ENCODE measurements at regions not wholly inside any gene's neighbourhood (a gene's known extent, or its start where the extent isn't known, plus 50 kb on each side); places are given as distances from the start of the nearest gene placed in this dataset.

DNA sequence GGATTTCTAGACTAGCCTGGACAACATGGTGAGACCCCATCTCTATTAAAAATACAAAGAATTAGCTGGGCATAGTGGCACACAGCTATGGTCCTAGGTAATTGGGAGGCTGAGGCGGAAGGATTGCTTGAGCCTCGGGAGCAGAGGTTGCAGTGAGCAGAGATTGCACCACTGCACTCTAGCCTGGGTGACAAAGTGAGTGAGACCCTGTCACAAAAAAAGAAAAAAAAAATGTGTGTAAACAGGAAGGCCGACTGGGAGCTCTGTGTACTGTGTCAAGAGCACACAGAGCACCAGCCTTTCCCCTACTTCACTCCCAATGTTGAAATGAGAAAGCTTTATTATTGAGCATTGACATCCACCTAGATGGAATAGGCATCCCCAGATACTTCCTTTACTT lies 681.7 kb upstream of the FSHR start:
- H3K27ac ChIP-seq, result no peak overlapping the region
- CTCF ChIA-PET, result no interaction called here
- POLR2A ChIA-PET (ENCODE audit: low non-redundant PET), result no interaction called here
- no peak for DNase-seq (ENCODE audit: low spot score)
- TF ChIP-seq, protein P1, sequence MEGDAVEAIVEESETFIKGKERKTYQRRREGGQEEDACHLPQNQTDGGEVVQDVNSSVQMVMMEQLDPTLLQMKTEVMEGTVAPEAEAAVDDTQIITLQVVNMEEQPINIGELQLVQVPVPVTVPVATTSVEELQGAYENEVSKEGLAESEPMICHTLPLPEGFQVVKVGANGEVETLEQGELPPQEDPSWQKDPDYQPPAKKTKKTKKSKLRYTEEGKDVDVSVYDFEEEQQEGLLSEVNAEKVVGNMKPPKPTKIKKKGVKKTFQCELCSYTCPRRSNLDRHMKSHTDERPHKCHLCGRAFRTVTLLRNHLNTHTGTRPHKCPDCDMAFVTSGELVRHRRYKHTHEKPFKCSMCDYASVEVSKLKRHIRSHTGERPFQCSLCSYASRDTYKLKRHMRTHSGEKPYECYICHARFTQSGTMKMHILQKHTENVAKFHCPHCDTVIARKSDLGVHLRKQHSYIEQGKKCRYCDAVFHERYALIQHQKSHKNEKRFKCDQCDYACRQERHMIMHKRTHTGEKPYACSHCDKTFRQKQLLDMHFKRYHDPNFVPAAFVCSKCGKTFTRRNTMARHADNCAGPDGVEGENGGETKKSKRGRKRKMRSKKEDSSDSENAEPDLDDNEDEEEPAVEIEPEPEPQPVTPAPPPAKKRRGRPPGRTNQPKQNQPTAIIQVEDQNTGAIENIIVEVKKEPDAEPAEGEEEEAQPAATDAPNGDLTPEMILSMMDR (conservative IDR thresholded peaks at IDR 0.05; ENCODE audit: low read depth), result no peak

- ChIA-PET CTCF (interaction anchor here (0.6 kb wide), 1 partner anchor 1643 kb away, joined by 3 read pairs; no protein-coding TSS in a partner anchor), POLR2A (ENCODE audit: low non-redundant PET) (no interaction called here)
- no peak for DNase-seq (ENCODE audit: low spot score)
Measured at GRCh38 chr2:49834433-49834832, 680.1 kb upstream of the FSHR start.

DNA sequence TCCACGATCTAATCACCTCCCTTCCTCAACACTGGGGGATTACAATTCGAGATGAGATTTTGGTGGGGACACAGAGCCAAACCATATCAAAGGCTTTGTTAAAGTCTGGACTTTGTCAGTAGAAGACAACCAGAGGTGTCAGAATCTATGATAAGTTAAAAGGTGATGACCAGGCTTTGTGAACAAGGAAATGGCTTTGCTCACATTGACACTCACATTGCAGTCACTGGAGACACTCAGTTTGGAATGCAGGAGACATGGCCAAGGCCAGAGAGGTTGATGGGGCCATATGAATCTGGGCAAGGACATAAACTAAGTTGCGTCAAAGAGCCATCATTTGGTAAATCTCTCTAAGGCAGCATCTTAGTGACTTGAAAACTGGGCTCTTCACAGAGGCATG lies 678.2 kb upstream of the FSHR start:
- no peak for DNase-seq (ENCODE audit: low spot score)
- CTCF ChIA-PET, result no interaction called here
- POLR2A ChIA-PET (ENCODE audit: low non-redundant PET), result no interaction called here
- no peak overlapping the region for H3K27ac ChIP-seq
- TF ChIP-seq, protein P1 (conservative IDR thresholded peaks at IDR 0.05; ENCODE audit: low read depth), result no peak

More at GRCh38 chr2:49834433-49834832, 680.1 kb upstream of the FSHR start:
- H3K27ac ChIP-seq, result no peak overlapping the region
- TF ChIP-seq, protein P1 (conservative IDR thresholded peaks at IDR 0.05; ENCODE audit: low read depth), result no peak

DNA sequence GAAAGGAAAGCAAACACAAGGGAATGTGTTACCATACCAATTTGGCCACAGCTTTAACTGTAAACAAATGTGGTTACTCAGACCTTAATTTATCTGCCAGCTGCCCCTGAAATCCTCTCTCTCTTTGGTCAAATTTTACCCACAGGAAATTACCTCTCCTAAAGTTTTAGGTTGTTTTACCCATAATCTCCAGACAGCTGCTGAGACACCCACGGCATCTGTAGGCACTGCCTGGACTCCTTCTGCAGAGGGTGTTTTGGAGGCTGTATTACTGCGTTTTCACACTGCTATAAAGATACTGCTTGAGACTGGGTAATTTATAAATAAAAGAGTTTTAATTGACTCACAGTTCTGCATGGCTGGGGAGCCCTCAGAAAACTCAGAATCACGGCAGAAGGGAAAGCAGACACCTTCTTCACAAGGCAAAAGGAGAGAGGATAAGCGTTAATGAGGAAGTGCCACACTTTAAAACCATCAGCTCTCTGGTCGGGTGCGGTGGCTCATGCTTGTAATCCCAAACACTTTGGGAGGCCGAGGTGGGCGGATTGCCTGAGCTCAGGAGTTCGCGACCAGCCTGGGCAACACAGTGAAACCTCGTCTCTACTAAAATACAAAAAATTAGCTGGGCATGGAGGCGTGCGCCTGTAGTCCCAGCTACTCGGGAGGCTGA lies 677.5 kb upstream of the FSHR start:
- ChIA-PET POLR2A (ENCODE audit: low non-redundant PET) (no interaction called here), CTCF (no interaction called here)
- no peak overlapping the region for H3K27ac ChIP-seq
- no peak for DNase-seq (ENCODE audit: low spot score)
- TF ChIP-seq, protein P1 (conservative IDR thresholded peaks at IDR 0.05; ENCODE audit: low read depth), result no peak

- H3K27ac ChIP-seq, result no peak overlapping the region
- DNase-seq (ENCODE audit: low spot score), result no peak
- ChIA-PET POLR2A (ENCODE audit: low non-redundant PET) (no interaction called here), CTCF (no interaction called here)
- TF ChIP-seq, protein P1 (conservative IDR thresholded peaks at IDR 0.05; ENCODE audit: low read depth), result no peak
Measured at GRCh38 chr2:49830846-49831245, 676.5 kb upstream of the FSHR start.

GRCh38 chr2:49827366-49827765 lies 673.1 kb upstream of the FSHR start:
- no peak for DNase-seq (ENCODE audit: low spot score)
- ChIA-PET POLR2A (ENCODE audit: low non-redundant PET) (no interaction called here), CTCF (no interaction called here)
- TF ChIP-seq, protein P1 (conservative IDR thresholded peaks at IDR 0.05; ENCODE audit: low read depth), result no peak
- H3K27ac ChIP-seq, result no peak overlapping the region
